NAMALWA (cell line): ENCODE measurements at regions not wholly inside any gene's neighbourhood (a gene's known extent, or its start where the extent isn't known, plus 50 kb on each side); places are given as distances from the start of the nearest gene placed in this dataset.

Source experiments
- DNase-seq: peaks from one replicate; pipeline ENCODE4 v3.0.0-alpha.2; 2015; ENCODE audit warnings: low spot score

DNA sequence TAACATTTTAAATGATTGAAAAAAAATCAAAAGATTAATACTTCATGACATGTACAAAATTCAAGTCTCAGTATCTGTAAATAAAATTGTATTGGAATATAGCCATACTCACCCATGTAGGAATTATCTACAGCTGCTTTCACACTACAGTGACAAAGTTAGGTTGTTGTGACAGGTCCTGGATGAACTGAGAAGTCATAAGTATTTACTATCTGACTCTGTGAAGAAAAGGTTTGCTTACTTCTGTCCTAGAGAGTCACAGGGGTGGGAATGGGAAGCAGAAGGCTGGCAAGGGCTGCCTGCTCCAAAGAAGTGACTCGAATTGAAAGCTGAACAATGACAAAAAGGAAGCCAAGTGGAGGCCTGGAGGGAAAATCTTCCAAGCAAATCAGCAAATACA lies 155.2 kb downstream of the SLC30A10 start:
- DNase-seq: no peak

DNA sequence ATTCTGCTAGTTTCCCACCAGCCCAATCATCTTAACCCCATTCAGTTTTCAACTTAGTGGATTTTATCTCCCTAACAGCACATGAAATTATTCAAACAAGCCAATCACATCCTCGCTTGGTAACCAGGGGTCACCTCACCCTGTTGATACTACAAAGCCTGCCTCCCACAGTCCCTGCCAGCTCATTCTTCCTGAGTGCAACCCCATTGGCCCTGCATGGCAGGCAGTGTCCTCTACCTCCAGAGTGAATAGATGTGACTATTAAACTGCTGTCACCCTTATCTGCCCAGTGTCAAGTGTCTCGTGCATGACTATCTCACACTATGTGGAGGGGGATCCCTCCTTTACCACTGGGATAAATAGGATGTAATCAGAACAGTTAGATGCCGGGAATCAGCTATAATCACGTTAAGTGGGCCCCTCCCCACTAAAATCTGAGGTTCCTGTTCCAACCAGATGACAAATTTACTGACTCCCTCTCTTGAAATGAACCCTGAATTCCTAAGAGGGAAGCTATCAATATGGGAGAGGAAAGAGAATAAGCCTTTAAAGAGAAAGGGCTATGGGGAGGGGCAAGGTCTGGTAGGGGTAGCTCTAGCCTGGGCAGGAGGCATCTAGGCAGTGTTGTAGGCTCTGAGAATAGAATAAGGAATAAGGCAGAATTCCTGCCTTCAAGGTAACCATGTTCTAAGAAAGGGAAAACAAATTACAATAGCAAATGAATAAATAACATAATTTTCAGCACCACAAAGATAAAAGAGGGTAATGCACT lies 155.9 kb downstream of the SLC30A10 start:
- no peak for DNase-seq

DNA sequence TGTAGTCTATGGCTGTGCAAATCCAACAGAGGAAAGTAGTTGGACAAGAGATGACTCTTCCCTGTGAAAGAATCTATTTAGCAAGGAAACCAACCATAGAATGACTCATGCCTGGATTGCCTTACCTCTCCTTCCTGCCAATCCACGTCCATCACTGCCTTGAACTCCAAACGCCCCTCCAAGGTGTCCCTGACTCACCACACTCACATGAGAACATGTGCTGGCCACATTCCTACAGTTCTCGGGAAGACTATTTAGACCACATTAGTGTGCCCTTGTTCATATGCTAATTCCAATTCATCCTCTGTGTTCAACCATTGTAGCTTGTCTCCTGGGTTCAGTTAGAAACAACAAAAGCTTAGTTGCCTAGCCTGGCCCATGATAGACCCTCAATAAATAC lies 157.3 kb downstream of the SLC30A10 start:
- no peak for DNase-seq

DNA sequence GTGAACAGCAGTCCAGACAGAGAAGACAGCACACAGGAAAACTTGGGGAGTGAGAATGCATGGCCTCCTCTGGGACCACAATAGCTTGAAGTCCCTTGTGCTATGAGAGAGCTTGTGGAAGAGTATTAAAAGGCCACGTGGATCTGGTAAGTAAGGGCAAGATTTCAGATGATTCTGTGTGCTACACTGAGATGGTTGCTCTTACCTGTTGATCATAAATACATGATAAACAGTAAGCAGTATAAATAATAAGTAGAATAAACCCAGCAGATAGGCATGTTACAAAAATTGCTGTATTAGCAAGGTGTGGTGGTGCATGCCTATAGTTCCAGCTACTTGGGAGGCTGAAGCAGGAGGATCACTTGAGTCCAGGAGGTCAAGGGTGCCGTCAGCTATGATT lies 150.4 kb upstream of the ZC3H11B start:
- DNase-seq: no peak

DNA sequence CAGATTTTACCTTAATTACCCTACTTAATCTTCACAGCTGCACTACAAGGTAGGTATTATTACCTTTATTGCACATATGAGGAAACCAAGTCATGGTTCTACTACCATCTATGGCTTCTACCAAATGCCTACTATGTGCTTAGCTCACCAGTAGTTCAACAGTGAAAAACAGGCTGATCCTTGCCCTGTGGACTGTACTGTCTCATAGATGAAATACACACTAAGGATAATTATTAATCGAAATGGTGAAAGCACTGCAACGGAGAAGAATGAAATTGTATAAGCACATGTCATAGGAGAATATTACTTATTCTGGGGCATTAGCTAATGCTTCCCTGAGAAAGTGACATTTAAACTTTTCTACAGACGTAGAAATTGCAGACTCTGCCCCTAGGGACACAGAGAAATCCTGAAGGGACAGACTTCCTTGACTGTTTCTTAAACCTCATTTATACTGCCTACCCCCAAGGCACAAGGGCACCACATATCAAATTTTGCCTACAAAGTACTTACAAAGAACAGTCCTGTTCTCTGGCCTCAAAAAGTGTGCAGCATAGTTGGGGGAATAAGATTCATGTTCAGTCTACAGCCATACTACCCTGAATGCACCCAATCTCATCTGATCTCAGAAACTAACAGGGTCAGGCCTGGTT lies 148.4 kb upstream of the ZC3H11B start:
- DNase-seq: no peak

DNA sequence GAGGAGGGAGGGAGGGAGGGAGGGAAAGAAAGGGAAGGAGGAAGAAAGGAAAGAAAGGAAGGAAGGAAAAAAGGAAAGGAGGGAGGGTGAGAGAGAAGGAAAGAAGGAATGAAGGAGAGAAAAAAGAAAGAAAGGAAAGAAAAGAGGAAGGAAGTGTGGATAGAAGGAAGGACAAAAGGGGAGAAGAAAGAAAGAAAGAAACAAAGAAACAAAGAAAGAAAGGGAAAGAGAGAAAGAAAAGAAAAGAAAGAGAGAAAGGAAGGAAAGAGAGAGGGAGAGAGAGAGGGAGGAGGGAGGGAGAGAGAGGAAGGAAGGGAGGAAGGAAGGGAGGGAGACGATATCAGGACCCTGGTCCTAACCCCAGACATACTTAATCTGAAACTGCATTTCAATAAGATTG lies 146.2 kb upstream of the ZC3H11B start:
- DNase-seq: no peak

DNA sequence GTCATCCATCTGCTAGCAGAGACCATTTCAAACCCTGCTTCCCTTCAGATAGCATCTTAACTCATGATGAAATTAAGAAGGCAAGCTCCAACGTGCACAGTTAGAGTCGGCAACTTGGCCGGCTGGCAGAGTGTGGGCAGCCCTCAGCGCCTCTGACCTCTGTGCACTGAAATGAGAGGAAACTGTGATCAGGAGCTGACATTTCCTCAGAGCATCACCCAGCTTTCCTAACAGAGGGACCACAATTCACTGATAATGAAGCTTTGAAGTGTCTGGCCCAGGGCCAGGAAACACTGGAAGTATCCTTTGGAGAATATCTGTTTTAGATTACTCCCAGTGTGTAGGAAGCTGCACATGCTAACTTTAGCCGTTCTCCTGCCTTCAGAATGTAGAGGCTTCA lies 145.0 kb upstream of the ZC3H11B start:
- no peak for DNase-seq

DNA sequence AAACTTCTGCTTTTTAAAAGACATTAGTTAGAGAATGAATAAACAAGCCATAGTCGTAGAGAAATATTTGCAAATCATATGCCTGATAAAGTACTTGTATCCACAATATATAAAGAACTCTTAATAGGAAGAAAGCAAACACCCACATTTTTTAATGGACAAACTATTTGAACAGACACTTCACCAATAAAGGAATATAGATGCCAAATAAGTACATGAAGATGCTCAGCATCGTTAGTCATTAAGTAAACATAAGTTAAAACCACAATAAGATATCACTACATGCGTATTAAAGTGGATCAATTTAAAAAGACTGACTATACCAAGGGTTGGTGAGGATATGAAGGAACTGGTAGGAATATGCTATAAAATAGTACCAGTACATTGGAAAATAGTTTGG lies 142.3 kb upstream of the ZC3H11B start:
- no peak for DNase-seq

DNA sequence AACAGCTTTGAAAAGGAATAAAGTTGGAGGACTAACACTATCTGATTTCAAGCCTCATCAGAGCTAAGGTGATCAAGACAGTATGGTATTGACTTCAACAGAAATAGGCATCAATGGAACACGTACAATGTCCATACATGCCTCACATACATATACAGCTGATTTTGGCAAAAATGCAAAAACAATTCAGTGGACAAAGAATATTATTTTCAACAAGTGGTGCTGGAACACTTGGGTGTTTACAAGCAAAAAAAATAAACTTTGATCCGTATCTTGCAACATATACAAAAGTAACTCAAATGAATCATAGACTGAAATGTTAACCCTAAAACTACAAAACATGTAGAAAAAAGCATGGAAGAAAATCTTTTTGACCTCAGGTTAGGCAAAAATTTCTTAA lies 141.9 kb upstream of the ZC3H11B start:
- DNase-seq: no peak

DNA sequence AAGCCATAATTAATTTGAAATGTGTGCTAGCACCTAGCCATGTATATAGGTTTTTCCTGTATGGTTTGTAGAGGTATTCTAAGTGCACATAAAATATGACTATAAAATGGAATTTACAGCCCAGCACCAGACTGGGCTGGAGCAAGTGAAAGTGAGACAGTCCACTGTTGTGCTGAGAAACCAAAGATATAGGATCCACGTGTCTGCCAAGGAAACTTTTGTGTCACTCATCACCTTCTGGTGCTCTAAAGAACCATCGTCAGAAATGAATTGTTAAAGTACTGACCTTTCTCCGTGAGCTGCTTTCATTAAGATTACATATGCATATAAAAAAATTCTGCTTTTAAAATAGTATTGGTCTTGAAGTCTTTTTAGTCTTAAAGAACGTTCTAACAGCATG lies 141.0 kb upstream of the ZC3H11B start:
- DNase-seq: no peak

DNA sequence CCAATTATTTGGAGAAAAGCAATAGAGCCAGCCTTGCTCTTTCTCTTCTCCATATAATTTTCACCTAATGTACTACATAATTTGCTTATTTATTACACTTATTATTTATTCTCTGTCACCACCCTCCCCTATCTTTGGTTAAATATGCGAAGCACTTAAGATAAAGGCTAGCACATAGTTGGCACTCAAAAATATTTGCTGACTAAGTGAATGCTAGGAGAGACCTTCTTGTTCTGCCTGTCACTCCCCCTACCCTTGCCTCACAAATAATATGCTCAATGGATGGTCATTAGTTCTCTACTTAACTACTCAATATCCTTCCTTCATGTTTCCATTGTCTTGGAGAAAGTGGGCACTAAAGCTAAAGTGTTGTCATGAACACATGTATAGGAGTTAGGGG lies 139.7 kb upstream of the ZC3H11B start:
- DNase-seq: no peak

DNA sequence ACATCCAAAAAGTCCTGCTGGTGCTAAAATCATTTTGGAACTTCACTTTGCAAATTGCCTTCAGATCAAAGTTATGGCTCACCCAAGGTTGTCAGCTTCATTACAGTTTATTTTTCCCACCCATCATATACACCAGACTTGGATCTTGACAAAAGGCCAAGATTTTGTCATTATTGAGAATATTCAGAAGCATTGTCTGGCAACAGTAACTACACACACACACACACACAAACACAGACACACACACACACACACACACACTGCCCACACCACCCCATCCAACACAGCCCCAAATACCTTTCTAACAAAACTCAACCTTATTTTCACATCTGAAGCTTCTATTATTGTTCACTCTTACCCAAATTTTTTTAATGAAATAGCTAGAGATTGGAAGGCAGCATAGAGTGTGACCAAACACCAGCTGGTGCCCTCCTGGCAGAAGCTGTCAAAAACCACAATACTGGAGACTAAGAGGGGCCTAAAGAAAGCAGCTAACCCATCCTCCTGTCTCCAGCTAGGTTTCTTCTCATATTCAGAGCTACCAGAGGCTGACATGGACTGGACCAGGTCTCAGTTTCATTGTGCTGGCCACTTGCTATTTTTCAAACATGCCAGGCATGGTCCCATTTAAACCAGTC lies 139.1 kb upstream of the ZC3H11B start:
- DNase-seq: no peak

DNA sequence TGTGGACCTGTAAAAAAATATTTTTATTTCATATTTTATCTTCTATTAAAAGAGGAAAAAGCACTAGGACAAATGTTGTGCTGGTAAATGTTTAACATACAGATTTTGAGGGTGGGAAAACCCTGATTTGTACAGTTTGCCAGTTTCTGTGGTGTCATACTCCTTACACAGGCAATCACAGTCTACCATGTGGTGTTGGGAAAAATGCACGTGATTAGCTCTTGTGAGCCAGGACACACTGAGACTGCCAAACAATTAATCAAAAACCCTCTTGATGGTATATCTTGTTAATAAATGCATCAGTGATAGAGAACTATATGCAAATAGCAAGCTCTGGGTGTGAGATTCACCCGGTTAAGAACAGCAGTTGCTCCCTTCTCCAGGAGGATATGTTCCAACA lies 136.5 kb upstream of the ZC3H11B start:
- no peak for DNase-seq

DNA sequence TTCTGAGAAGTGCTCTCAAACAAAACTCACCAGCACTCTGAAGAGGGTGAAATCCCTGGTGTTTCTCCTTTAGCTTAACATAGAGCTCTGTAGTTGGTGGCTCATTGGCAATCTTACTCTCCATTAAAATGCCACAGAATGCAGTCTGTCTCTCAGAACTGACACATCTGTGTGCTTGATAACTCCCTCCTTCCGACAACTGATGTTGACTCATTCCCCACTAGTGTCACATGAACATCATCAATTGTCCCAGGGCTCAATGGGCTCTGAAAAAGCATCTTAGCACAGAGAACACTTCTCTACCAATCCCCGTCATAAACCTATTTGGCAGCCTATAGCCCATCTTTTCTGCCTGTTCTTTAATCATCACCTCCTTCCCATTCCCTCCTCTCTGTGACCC lies 133.2 kb upstream of the ZC3H11B start:
- DNase-seq: no peak

DNA sequence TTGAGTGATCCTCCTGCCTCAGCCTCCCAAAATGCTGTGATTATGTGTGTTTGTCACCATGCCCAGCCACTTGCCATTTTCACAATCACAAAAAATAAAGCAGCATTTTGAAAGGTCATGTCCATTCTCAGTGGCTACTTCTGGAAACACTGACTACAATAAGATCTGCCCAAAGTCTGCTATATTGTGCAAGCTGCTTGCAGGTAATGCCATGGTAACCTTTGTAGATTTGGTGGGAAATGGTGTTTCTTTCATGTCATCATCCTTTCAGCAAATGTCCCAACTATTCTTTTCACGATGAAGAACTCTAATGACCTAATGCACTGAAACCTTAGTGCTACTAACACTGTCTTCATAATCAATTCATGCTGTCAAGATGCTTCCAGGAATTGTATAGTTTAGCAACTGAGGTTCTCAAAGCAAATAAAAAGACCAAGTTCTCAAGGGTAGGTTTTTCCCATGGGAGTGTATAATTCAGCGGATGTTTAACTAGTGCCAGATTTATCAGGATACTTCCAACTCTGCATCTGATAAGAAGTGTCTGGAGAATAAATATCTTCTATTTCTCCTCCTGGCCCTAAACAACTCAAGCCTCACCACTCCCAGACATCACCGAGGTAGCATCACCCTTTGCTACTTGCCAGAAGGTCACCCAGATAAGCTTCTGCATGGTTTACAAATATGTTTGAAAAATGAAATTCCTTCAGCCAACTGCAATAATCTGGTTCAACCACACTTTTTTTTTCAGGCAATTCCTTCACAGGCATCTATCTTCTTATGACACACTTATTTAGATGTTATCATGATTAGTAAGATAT lies 132.0 kb upstream of the ZC3H11B start:
- no peak for DNase-seq

DNA sequence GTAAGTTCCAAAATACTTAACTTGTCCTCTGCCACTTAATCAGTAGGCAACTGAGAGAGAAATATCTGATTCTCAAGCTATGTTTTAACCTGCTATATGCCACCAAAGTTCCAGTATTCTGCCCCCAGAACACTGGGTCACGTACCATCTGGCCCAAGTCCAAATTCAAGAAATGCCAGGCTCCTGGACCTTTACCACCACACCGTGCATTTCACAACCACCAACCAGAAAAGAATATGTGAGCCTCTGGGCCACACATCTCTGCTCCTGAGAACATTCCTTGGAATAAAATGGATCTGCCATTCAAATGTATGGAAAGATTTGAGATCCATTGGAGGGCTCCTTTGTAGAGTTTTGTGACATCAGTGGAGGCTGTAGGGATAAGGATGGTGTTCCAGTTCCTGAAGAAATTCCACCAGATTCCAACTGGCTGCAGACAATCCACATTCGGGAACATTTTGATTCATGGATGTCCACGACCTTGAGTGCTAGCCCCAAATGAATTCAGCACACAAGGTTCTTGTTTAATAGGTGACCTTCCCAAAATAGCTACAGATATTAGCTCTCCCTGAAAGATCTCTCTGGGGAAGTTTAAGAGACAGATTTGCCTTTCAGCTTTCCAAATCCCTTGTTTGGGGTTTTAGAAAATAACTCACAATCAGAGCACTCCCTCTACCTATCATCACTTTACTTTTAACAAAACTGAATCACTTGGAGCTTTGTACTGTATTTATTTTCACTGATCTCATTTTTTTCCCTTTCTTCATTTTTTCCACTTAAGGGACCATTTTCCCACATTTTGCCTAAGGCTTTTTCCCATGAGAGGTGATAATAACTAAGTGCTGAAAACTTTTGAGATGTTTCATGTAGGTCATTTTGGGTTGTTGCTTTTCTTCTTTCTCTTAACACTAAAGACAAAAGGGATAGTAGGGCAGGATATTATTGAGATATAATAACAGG lies 128.4 kb upstream of the ZC3H11B start:
- no peak for DNase-seq

DNA sequence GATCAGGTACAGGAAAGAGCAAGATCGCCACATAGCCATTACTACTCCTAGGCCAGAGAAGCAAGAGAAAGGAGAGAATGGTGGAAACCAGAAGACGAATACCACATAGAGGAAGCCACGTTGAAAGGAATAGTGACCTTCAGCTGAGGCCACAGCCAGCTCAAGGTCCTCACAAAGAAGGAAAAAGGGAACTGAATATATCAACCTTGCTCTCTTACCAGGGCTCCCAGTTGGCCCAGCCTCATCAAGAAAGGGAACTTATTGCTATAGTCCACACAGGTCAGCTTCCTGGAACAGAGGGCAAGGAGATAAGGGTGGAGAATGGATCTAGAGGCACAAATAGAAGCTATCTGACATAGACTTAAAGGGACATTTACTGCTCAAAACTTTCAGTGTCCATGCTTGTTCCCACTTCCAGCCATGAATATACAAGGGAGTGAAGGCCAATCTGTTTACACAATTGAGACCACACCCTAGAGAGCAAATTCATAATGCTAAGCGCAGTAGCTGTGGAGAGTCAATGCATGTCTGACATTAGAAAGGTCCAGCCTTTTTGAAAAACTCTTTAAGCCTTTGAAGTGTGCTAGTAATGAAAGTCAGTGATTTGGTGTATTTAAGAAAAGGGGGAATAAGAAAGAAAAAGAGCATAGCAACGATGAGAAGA lies 120.7 kb upstream of the ZC3H11B start:
- no peak for DNase-seq

DNA sequence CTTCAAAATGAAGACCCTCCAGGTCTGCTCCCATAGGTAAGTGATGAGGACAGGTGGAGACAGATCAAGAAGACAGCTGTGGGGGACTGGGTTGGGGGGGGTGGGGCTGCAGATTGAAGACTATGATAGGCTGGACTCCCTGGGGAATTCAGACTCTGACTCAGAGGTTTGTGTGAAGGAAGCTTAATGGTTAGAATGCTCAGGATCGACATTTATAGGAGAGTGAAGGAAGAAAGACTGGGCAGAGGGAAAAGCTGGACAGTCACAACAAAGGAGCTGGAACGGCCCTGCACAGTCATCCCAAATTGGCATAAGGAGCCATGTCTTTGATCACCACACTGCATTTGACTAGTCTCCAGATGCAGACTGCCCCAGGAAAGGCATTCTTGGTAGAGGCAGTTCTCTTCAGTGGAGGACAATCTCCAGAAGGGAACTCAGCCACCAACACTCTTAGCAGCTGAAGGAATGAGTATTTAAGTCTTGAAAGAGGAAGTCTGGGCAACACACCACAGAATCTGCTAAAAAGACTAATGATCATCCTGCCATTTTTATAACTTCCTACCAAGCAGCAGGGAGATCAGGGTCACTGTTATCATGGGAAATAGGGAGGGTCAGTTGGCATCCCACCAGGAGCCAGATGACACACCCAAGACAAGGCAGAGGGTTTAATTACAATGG lies 120.0 kb upstream of the ZC3H11B start:
- no peak for DNase-seq

DNA sequence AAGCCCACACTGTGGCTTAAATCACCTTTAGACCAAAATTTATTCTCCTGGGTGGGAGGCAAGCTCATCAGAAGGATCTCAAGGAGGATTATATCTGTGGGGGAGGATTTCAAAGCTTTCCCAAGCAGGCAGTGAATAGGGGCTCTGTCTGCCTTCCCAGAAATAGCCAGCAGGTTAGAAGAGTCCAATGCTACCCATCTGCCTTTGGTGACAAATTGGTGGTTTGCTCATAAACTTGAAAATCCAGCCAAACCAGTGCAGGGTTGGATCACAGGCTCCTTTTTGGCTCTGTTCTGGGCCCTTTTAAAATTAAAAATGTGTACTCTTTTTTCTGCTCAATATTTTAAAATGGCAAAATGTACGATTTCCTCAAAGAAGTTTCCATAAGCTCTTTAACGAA lies 118.9 kb upstream of the ZC3H11B start:
- DNase-seq: no peak
